ENCODE measurements at regions not wholly inside any gene's neighbourhood (a gene's known extent, or its start where the extent isn't known, plus 50 kb on each side); places are given as distances from the start of the nearest gene placed in this dataset.

GRCh38 chr17:43329183-43329582 lies 69.6 kb upstream of the ARL4D start:
- no peaks in the 10 kb centered on the region for H3K9me2 ChIP-seq (replicated peaks; ENCODE audit: control insufficient read depth, low read length)
- H3K4me1 ChIP-seq (ENCODE audit: control insufficient read depth, low read length), result peaks cover 12% of the 10 kb centered on the region
- no peak overlapping the region for H3K27ac ChIP-seq (ENCODE audit: low read depth, low read length)
- no peaks in the 10 kb centered on the region for H3K27me3 ChIP-seq (ENCODE audit: control insufficient read depth, low read length)
- H4K20me1 ChIP-seq (ENCODE audit: control insufficient read depth, insufficient read depth, low read depth, low read length), result no peaks in the 10 kb centered on the region
- TF ChIP-seq EZH2phosphoT487 (IDR thresholded peaks at IDR 0.05; ENCODE audit: borderline replicate concordance, low read length) (no peak), CTCF (IDR thresholded peaks at IDR 0.05; ENCODE audit: low read depth, low read length, poor library complexity, severe bottlenecking) (no peak)
- H3K4me3 ChIP-seq (ENCODE audit: low read length), result no peak overlapping the region
- H3F3A ChIP-seq (ENCODE audit: control insufficient read depth, insufficient read depth), result no peaks in the 10 kb centered on the region
- H3K79me2 ChIP-seq (ENCODE audit: control insufficient read depth, low read length), result no peaks in the 10 kb centered on the region
- no peaks in the 10 kb centered on the region for H3K36me3 ChIP-seq (ENCODE audit: control insufficient read depth, low read length)
- H3K9me3 ChIP-seq (ENCODE audit: control insufficient read depth, insufficient read depth, low read length), result no peaks in the 10 kb centered on the region
- no peak overlapping the region for H3K4me2 ChIP-seq (ENCODE audit: low read length)

- H3K36me3 ChIP-seq (ENCODE audit: control insufficient read depth, low read length), result no peaks in the 10 kb centered on the region
- TF ChIP-seq CTCF (IDR thresholded peaks at IDR 0.05; ENCODE audit: low read depth, low read length, poor library complexity, severe bottlenecking), result no peak
- no peak for TF ChIP-seq EZH2phosphoT487 (IDR thresholded peaks at IDR 0.05; ENCODE audit: borderline replicate concordance, low read length)
- no peaks in the 10 kb centered on the region for H3K9me3 ChIP-seq (ENCODE audit: control insufficient read depth, insufficient read depth, low read length)
- no peaks in the 10 kb centered on the region for H4K20me1 ChIP-seq (ENCODE audit: control insufficient read depth, insufficient read depth, low read depth, low read length)
- no peaks in the 10 kb centered on the region for H3K9me2 ChIP-seq (replicated peaks; ENCODE audit: control insufficient read depth, low read length)
- H3K79me2 ChIP-seq (ENCODE audit: control insufficient read depth, low read length), result no peaks in the 10 kb centered on the region
- no peak overlapping the region for H3K27ac ChIP-seq (ENCODE audit: low read depth, low read length)
- no peaks in the 10 kb centered on the region for H3K27me3 ChIP-seq (ENCODE audit: control insufficient read depth, low read length)
- H3K4me2 ChIP-seq (ENCODE audit: low read length), result no peak overlapping the region
- H3K4me3 ChIP-seq (ENCODE audit: low read length), result no peak overlapping the region
- peaks cover 8% of the 10 kb centered on the region for H3K4me1 ChIP-seq (ENCODE audit: control insufficient read depth, low read length)
- H3F3A ChIP-seq (ENCODE audit: control insufficient read depth, insufficient read depth), result no peaks in the 10 kb centered on the region
These were observed 70.1 kb upstream of the ARL4D start for GRCh38 chr17:43328650-43329049.

- TF ChIP-seq CTCF (IDR thresholded peaks at IDR 0.05; ENCODE audit: low read depth, low read length, poor library complexity, severe bottlenecking) (no peak), EZH2phosphoT487 (IDR thresholded peaks at IDR 0.05; ENCODE audit: borderline replicate concordance, low read length) (no peak)
- no peak overlapping the region for H3K4me3 ChIP-seq (ENCODE audit: low read length)
- H3F3A ChIP-seq (ENCODE audit: control insufficient read depth, insufficient read depth), result no peaks in the 10 kb centered on the region
- H3K79me2 ChIP-seq (ENCODE audit: control insufficient read depth, low read length), result no peaks in the 10 kb centered on the region
- H3K27ac ChIP-seq (ENCODE audit: low read depth, low read length), result no peak overlapping the region
- H3K4me1 ChIP-seq (ENCODE audit: control insufficient read depth, low read length), result peaks cover 5% of the 10 kb centered on the region; the same call in 1 of the 2 replicates
- H3K9me2 ChIP-seq (replicated peaks; ENCODE audit: control insufficient read depth, low read length), result no peaks in the 10 kb centered on the region
- no peaks in the 10 kb centered on the region for H3K9me3 ChIP-seq (ENCODE audit: control insufficient read depth, insufficient read depth, low read length)
- H3K36me3 ChIP-seq (ENCODE audit: control insufficient read depth, low read length), result no peaks in the 10 kb centered on the region
- H3K4me2 ChIP-seq (ENCODE audit: low read length), result no peak overlapping the region
- H3K27me3 ChIP-seq (ENCODE audit: control insufficient read depth, low read length), result no peaks in the 10 kb centered on the region
- no peaks in the 10 kb centered on the region for H4K20me1 ChIP-seq (ENCODE audit: control insufficient read depth, insufficient read depth, low read depth, low read length)
These were observed 70.9 kb upstream of the ARL4D start for GRCh38 chr17:43327834-43328420.
